ENCODE measurements at regions not wholly inside any gene's neighbourhood (a gene's known extent, or its start where the extent isn't known, plus 50 kb on each side); places are given as distances from the start of the nearest gene placed in this dataset.

DNA sequence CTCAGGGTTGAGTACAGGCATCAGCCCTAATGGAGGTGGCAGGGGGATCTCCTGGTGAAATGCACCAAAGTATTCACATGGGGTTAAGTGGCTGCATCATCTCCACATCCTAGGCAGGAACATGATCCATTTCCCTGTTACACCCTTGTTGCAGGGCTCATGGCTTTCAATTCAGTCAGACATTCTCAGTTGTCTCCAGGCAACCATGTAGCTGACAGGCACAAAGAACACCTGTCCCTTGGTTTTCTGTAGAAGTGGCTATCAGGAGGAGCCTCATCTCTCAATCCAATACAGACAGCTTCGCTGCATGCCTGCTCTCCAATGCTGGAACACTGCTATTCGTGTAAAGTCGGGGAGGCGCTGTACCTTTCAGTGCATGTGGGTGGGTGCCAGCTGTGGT lies 299.0 kb upstream of the FOXG1 start:
- 90 to 91% methylated on average over 4 of the region's 4 CpGs for WGBS, 2 donors
- TF ChIP-seq, protein P1, sequence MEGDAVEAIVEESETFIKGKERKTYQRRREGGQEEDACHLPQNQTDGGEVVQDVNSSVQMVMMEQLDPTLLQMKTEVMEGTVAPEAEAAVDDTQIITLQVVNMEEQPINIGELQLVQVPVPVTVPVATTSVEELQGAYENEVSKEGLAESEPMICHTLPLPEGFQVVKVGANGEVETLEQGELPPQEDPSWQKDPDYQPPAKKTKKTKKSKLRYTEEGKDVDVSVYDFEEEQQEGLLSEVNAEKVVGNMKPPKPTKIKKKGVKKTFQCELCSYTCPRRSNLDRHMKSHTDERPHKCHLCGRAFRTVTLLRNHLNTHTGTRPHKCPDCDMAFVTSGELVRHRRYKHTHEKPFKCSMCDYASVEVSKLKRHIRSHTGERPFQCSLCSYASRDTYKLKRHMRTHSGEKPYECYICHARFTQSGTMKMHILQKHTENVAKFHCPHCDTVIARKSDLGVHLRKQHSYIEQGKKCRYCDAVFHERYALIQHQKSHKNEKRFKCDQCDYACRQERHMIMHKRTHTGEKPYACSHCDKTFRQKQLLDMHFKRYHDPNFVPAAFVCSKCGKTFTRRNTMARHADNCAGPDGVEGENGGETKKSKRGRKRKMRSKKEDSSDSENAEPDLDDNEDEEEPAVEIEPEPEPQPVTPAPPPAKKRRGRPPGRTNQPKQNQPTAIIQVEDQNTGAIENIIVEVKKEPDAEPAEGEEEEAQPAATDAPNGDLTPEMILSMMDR (IDR thresholded peaks at IDR 0.05; ENCODE audit: control extremely low read depth, extremely low read depth), result no peak
- no peak for ATAC-seq (ENCODE audit: insufficient read depth, low FRiP score)
- H3K36me3 ChIP-seq (ENCODE audit: control insufficient read depth in 4 of 4, insufficient read depth in 4 of 4, low read length in 4 of 4), result no peaks in the 10 kb centered on the region
- peaks cover 0 to 7% (median 2%) of the 10 kb centered on the region in 4 donors for H3K9me3 ChIP-seq (ENCODE audit: control insufficient read depth in 4 of 4, insufficient read depth in 3 of 4, low read length in 3 of 4)
- no peak overlapping the region for H3K27ac ChIP-seq (ENCODE audit: low read depth in 1 of 2, low read length in 1 of 2)
- H3K4me1 ChIP-seq (ENCODE audit: control insufficient read depth in 5 of 5, insufficient read depth in 5 of 5, low read length in 5 of 5), result no peaks in the 10 kb centered on the region
- no peak overlapping the region for H3K4me3 ChIP-seq
- no peak for DNase-seq
- H3K9ac ChIP-seq (ENCODE audit: insufficient read depth in 1 of 2, low read length in 2 of 2), result no peak overlapping the region
- no peaks in the 10 kb centered on the region for H3K27me3 ChIP-seq (ENCODE audit: control insufficient read depth in 3 of 3, insufficient read depth in 3 of 3, low read length in 2 of 3)

DNA sequence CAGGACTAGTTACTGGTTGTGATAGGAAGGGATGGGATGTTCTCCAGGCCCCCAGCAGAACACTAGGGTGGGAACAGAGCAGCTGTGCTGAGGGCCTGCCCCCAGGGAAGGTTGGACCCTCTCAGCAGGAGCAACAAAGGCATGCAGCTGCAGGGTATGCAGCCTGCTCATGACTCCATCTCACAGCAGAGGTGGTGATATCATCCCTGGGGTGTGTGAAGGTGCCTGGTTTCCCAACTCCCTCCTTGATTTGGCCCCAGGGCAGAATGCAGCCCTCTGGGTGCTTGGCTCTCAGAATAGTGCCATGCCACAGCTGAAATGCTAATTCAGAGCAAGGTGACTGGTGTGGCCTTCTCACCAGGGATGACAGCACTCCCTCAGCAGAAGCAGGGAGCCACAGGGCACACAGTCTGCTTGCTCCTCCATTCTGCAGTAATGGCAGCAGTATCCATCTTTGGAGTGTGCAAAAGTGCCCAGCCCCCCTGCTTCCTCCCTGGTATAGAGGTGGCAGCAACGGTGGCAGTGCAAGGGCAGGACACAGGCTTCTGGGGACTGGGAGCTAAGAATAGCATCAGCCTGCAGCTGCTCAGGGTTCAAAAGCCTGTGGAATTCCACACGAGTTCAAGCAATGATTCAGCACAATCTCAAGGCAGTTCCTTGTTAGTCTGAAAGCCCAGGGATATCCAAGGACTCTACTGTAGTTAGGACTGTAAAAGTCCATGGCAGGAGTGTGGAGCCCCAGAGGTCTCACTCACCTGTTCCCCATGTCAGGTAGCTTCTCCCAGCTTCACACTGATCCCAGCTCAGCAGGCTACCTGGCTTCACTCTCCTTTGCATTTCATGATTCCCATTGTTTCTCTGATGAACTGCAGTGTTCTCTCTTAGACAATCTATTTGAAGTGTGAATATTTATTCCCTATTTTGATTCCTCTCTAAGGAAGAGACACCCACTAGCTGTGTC lies 298.1 kb upstream of the FOXG1 start:
- TF ChIP-seq, protein P1 (IDR thresholded peaks at IDR 0.05; ENCODE audit: control extremely low read depth, extremely low read depth), result no peak
- Histone ChIP-seq H3K4me3 (no peak overlapping the region), H3K4me1 (ENCODE audit: control insufficient read depth in 5 of 5, insufficient read depth in 5 of 5, low read length in 5 of 5) (no peaks in the 10 kb centered on the region), H3K9ac (ENCODE audit: insufficient read depth in 1 of 2, low read length in 2 of 2) (no peak overlapping the region), H3K27ac (ENCODE audit: low read depth in 1 of 2, low read length in 1 of 2) (no peak overlapping the region), H3K9me3 (ENCODE audit: control insufficient read depth in 4 of 4, insufficient read depth in 3 of 4, low read length in 3 of 4) (peaks cover 0 to 9% (median 2%) of the 10 kb centered on the region in 4 donors), H3K27me3 (ENCODE audit: control insufficient read depth in 3 of 3, insufficient read depth in 3 of 3, low read length in 2 of 3) (no peaks in the 10 kb centered on the region), H3K36me3 (ENCODE audit: control insufficient read depth in 4 of 4, insufficient read depth in 4 of 4, low read length in 4 of 4) (no peaks in the 10 kb centered on the region)
- WGBS, 2 donors, result 33 to 44% methylated on average over 2 of the region's 2 CpGs
- no peak for DNase-seq
- ATAC-seq (ENCODE audit: insufficient read depth, low FRiP score), result no peak

DNA sequence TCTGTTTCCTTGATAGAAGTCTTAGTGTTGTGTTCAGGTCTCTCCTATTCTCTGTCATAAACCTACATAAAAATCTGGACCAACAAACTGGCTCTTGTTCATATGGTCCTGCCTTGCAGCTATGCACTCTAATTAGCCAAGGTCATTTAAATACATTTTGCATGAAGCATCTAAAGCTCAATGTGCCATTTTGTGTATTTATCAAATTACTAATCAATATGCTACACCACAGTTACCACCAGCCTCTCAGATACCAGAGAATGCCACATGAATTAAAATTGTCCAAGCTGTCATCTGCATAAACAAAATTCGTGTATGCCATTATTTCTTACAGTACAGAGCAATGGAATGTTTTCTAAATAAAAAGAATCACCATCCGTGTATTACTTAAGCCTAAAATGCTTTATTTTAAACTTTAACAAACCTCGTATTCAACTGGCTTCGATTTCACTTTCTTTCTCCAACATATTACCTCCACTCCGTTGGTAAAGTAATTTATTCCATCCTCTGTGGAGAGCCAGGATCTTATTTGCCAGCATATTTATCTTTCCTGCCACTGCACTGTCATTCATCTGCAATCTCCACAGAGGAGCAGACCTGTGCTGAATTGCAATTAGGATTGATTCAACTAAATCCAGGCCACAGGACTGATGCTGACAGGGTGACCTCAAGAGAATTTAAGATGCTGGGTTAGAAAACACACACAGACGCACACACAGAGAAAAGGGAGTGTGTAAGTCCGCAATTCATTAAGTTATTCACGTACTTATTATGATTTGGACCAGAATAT lies 284.1 kb upstream of the FOXG1 start:
- DNase-seq (no peak), ATAC-seq (ENCODE audit: insufficient read depth, low FRiP score) (no peak)
- TF ChIP-seq, protein P1 (IDR thresholded peaks at IDR 0.05; ENCODE audit: control extremely low read depth, extremely low read depth), result no peak
- Histone ChIP-seq H3K9me3 (ENCODE audit: control insufficient read depth in 4 of 4, insufficient read depth in 3 of 4, low read length in 3 of 4) (no peaks in the 10 kb centered on the region), H3K4me3 (no peak overlapping the region), H3K27me3 (ENCODE audit: control insufficient read depth in 3 of 3, insufficient read depth in 3 of 3, low read length in 2 of 3) (no peaks in the 10 kb centered on the region), H3K27ac (ENCODE audit: low read depth in 1 of 2, low read length in 1 of 2) (no peak overlapping the region), H3K4me1 (ENCODE audit: control insufficient read depth in 5 of 5, insufficient read depth in 5 of 5, low read length in 5 of 5) (no peaks in the 10 kb centered on the region), H3K36me3 (ENCODE audit: control insufficient read depth in 4 of 4, insufficient read depth in 4 of 4, low read length in 4 of 4) (no peaks in the 10 kb centered on the region), H3K9ac (ENCODE audit: insufficient read depth in 1 of 2, low read length in 2 of 2) (no peak overlapping the region)
- WGBS, 2 donors, result 66 to 76% methylated on average over 8 of the region's 8 CpGs

Data from lung (tissue), 11 donors.